OCI-LY7 (cell line): ENCODE measurements at regions not wholly inside any gene's neighbourhood (a gene's known extent, or its start where the extent isn't known, plus 50 kb on each side); places are given as distances from the start of the nearest gene placed in this dataset.

Experiments used
- BruUV-seq: library from RNA; stranded (reverse); fragments of 400-500 nt; replicated peaks from 2 replicates; lab custom pipeline; 2021; lab: Mats Ljungman, UMichigan
- CTCF ChIA-PET: fragments of 300-600 bp; sonication (Branson Sonifier 250); formaldehyde crosslinking; loops from one replicate; lab custom pipeline; 2022; ENCODE audit warnings: antibody characterized with exemption; ENCODE audit not compliant: unreplicated experiment; lab: Charles Lee
- POLR2A ChIA-PET: fragments of 300-600 bp; sonication (Branson Sonifier 250); formaldehyde crosslinking; loops from one replicate; lab custom pipeline; 2022; ENCODE audit warnings: antibody characterized with exemption; lab: Charles Lee
- DNase-seq: peaks from one replicate; pipeline ENCODE4 v3.0.0-alpha.2; 2015; ENCODE audit warnings: low spot score
- H2AFZ ChIP-seq: fragments of 200-600 bp; sonication (generic), shearing (Covaris generic); 2 replicates; pipeline ENCODE4 v1.6.1; 2014; ENCODE audit warnings: mild to moderate bottlenecking, antibody characterized with exemption, low read length, moderate library complexity
- H3K27ac ChIP-seq: fragments of 200-600 bp; sonication (generic); 2 replicates; pipeline ENCODE4 v1.5.1; 2014; ENCODE audit warnings: mixed run types, low read depth, mild to moderate bottlenecking, moderate library complexity, low read length, inconsistent platforms; ENCODE audit not compliant: poor library complexity, severe bottlenecking
- H3K36me3 ChIP-seq: fragments of 200-600 bp; sonication (generic); 2 replicates; pipeline ENCODE4 v1.6.1; 2014; ENCODE audit warnings: mild to moderate bottlenecking, antibody characterized with exemption, low read length, moderate library complexity, mixed read lengths; ENCODE audit not compliant: insufficient read depth
- H3K4me1 ChIP-seq: fragments of 200-600 bp; sonication (generic); 2 replicates; pipeline ENCODE4 v1.5.1; 2014; ENCODE audit warnings: mild to moderate bottlenecking, low read length; ENCODE audit not compliant: insufficient read depth, poor library complexity, severe bottlenecking
- H3K4me2 ChIP-seq: fragments of 200-600 bp; sonication (generic); 2 replicates; pipeline ENCODE4 v1.6.1; 2014; ENCODE audit warnings: mild to moderate bottlenecking, low read length
- H3K4me3 ChIP-seq: fragments of 200-600 bp; sonication (generic); 2 replicates; pipeline ENCODE4 v1.5.1; 2014; ENCODE audit warnings: mild to moderate bottlenecking, low read depth, low read length; ENCODE audit not compliant: poor library complexity, severe bottlenecking
- H3K79me2 ChIP-seq: fragments of 200-600 bp; sonication (generic); 2 replicates; pipeline ENCODE4 v1.6.1; 2016; ENCODE audit warnings: low read depth, mild to moderate bottlenecking, low read length, moderate library complexity, mixed read lengths; ENCODE audit not compliant: insufficient read depth
- H3K9me2 ChIP-seq: fragments of 200-600 bp; sonication (generic); 2 replicates; pipeline ENCODE4 v1.6.1; 2016; ENCODE audit warnings: mild to moderate bottlenecking, low read length, mixed read lengths; ENCODE audit not compliant: insufficient read depth
- H3K9me3 ChIP-seq: fragments of 200-600 bp; sonication (generic); 2 replicates; pipeline ENCODE4 v1.6.1; 2014; ENCODE audit warnings: mild to moderate bottlenecking, mixed run types, low read length, mixed read lengths
- H4K20me1 ChIP-seq: fragments of 200-600 bp; sonication (generic); 2 replicates; pipeline ENCODE4 v1.6.1; 2014; ENCODE audit warnings: mild to moderate bottlenecking, antibody characterized with exemption, low read length, moderate library complexity, mixed read lengths; ENCODE audit not compliant: insufficient read depth
- CTCF ChIP-seq: fragments of 200-600 bp; sonication (generic); conservative IDR thresholded peaks from 2 replicates; pipeline ENCODE4 v1.5.1; 2014; ENCODE audit warnings: mild to moderate bottlenecking, antibody characterized with exemption, low read length, moderate library complexity, mixed read lengths
- EZH2phosphoT487 ChIP-seq: fragments of 200-600 bp; sonication (generic); IDR thresholded peaks from 2 replicates; pipeline ENCODE4 v1.6.1; 2018; ENCODE audit warnings: low read depth, borderline replicate concordance, mild to moderate bottlenecking, mixed run types, antibody characterized with exemption, low read length, moderate library complexity, mixed read lengths
- intact Hi-C: fragments of 100-400 bp; cut with micrococcal nuclease; formaldehyde crosslinking; loops from one replicate; pipeline ENCODE4 v1.10.0; 2022; ENCODE audit not compliant: unreplicated experiment

DNA sequence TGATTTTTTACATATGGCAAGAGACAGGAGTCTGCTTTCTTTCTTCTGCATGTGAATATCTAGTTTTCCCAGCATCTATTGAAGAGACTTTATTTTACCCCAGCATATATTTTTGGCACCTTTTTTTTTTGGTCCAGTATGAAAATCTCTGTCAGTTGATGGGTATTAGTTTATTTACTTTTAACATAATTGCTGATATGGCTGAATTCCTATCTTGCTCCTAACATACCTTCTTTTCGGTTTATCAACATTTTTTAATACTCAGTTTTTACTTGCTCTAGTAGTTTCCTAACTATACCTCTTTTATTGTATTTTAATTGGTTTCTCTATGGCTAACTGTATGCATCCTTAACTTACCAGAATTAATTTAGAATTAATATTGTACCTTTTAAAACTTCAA is 77.5 kb upstream of the PDE7B start:
- H3K9me2 ChIP-seq, result no peaks in the 10 kb centered on the region
- no peak for DNase-seq
- no peaks in the 10 kb centered on the region for H3K36me3 ChIP-seq
- H2AFZ ChIP-seq, result no peak overlapping the region
- intact Hi-C loops, result no loop called here
- H3K4me1 ChIP-seq, result no peaks in the 10 kb centered on the region
- H3K4me2 ChIP-seq, result no peak overlapping the region
- no peaks in the 10 kb centered on the region for H3K79me2 ChIP-seq
- H3K27ac ChIP-seq, result no peak overlapping the region
- H4K20me1 ChIP-seq, result no peaks in the 10 kb centered on the region
- ChIA-PET CTCF (no interaction called here), POLR2A (no interaction called here)
- BruUV-seq, result no TSS peak
- H3K9me3 ChIP-seq, result no peaks in the 10 kb centered on the region
- no peak overlapping the region for H3K4me3 ChIP-seq
- TF ChIP-seq CTCF, result no peak

DNA sequence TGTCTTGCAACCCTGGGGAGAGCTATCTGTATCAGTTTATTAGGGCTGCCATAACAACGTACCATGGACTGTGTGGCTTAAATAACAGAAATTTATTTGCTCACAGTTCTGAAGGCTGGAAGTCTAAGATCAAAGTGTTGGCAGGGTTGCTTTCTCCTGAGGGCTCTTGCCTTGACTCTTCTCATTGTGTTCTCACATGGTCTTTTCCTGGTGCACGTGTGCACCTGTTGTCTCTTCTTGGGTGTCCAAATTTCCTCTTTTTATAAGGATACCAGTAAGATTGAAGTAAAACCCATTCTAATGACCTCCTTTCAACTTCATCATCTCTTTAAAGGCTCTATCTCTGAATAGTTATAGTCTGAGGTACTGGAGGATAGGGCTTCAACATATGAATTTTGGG is 72.3 kb upstream of the PDE7B start:
- intact Hi-C loops, result no loop called here
- H2AFZ ChIP-seq, result no peak overlapping the region
- H3K4me3 ChIP-seq, result no peak overlapping the region
- no peak for DNase-seq
- H3K4me2 ChIP-seq, result no peak overlapping the region
- H3K36me3 ChIP-seq, result no peaks in the 10 kb centered on the region
- BruUV-seq, result no TSS peak
- CTCF ChIA-PET, result no interaction called here
- no peaks in the 10 kb centered on the region for H3K79me2 ChIP-seq
- no peak overlapping the region for H3K27ac ChIP-seq
- H4K20me1 ChIP-seq, result no peaks in the 10 kb centered on the region
- H3K9me3 ChIP-seq, result no peaks in the 10 kb centered on the region
- no peaks in the 10 kb centered on the region for H3K4me1 ChIP-seq
- H3K9me2 ChIP-seq, result no peaks in the 10 kb centered on the region
- POLR2A ChIA-PET, result no interaction called here
- TF ChIP-seq CTCF (no peak), EZH2phosphoT487 (no peak)

DNA sequence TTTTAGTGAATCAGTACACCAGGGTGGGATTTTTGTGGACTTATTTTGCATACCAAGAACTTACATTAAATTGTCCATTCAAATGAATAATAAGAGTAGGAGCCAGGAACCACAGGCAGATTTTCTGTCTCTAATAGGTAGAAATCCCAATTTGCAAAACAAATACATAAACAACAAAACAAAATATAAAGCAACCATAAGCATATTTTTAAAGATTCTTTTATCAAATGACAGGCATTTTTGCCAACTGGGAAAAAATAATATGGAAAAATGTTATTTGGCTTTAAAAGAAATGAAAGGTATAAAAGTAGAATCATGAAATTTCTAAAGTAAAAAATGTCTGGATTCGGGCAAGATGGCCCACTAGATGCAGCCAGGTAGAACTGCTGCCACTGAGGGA is 71.2 kb upstream of the PDE7B start:
- ChIA-PET CTCF (no interaction called here), POLR2A (no interaction called here)
- no peaks in the 10 kb centered on the region for H4K20me1 ChIP-seq
- H3K9me3 ChIP-seq, result no peaks in the 10 kb centered on the region
- intact Hi-C loops, result no loop called here
- DNase-seq, result no peak
- H3K4me1 ChIP-seq, result no peaks in the 10 kb centered on the region
- H3K79me2 ChIP-seq, result no peaks in the 10 kb centered on the region
- no TSS peak for BruUV-seq
- TF ChIP-seq EZH2phosphoT487, result no peak
- no peak for TF ChIP-seq CTCF
- no peak overlapping the region for H3K4me2 ChIP-seq
- H3K4me3 ChIP-seq, result no peak overlapping the region
- H3K27ac ChIP-seq, result no peak overlapping the region
- no peak overlapping the region for H2AFZ ChIP-seq
- H3K36me3 ChIP-seq, result no peaks in the 10 kb centered on the region
- H3K9me2 ChIP-seq, result no peaks in the 10 kb centered on the region
